ENCODE measurements at regions not wholly inside any gene's neighbourhood (a gene's known extent, or its start where the extent isn't known, plus 50 kb on each side); places are given as distances from the start of the nearest gene placed in this dataset.

DNA sequence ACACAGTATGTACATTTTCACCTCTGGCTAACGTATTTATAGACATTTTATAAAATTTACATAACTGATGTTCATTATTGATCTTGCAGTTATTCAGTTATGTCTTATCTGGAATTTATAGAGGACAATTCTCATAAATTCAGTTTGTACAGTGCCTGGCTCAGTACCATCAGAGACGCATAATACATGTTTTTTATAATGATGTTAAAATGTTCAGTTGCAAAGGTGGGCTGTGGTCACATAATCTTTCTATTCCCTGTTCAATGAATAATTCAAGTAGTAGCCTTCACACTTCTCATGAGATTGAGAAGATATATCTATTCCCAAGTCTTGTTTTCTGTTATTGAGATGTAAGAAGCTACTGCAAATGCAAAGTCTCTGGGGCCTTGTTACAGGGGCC, 393.1 kb upstream of the ARRDC3 start:
- TF ChIP-seq POLR2A (IDR thresholded peaks at IDR 0.05; ENCODE audit: low read length) (no peak), GATA1 (IDR thresholded peaks at IDR 0.05; ENCODE audit: low read depth, low read length) (no peak)
